HG03159 (cell line): ENCODE measurements at regions not wholly inside any gene's neighbourhood (a gene's known extent, or its start where the extent isn't known, plus 50 kb on each side); places are given as distances from the start of the nearest gene placed in this dataset.
"Not testable (repeated sequence)": the region's sequence is repeated elsewhere in the genome, so short reads cannot be mapped to it uniquely, and the experiment has no call there.

Source experiments
- ATAC-seq: cut with Tn5 transposase; IDR thresholded peaks from one replicate; pipeline ENCODE4 v1.9.1; 2021; ENCODE audit warnings: mild to moderate bottlenecking, moderate library complexity; ENCODE audit not compliant: unreplicated experiment

GRCh38 chr2:128606837-128607236 is 288.2 kb upstream of the HS6ST1 start:
- no peak for ATAC-seq

- no peak for ATAC-seq
Observed at GRCh38 chr2:128607440-128607839, 288.8 kb upstream of the HS6ST1 start.

- ATAC-seq, result no peak
Observed at GRCh38 chr2:128607911-128608506, 289.3 kb upstream of the HS6ST1 start.

GRCh38 chr2:128608921-128609880 is 290.5 kb upstream of the HS6ST1 start:
- no peak for ATAC-seq

- no peak for ATAC-seq
Observed at GRCh38 chr2:128610496-128610895, 291.8 kb upstream of the HS6ST1 start.

- ATAC-seq, result no peak
Observed at GRCh38 chr2:128611421-128612320, 293.0 kb upstream of the HS6ST1 start.

GRCh38 chr2:128612628-128613027 is 294.0 kb upstream of the HS6ST1 start:
- no peak for ATAC-seq

GRCh38 chr2:128613351-128613750 is 294.7 kb upstream of the HS6ST1 start:
- ATAC-seq, result no peak

GRCh38 chr2:128613876-128614275 is 295.2 kb upstream of the HS6ST1 start:
- ATAC-seq, result no peak

- ATAC-seq, result not testable (repeated sequence)
Observed at GRCh38 chr2:128614907-128615306, 296.2 kb upstream of the HS6ST1 start.

- no peak for ATAC-seq
Observed at GRCh38 chr2:128615571-128615970, 296.9 kb upstream of the HS6ST1 start.

GRCh38 chr2:128617029-128617590 is 298.4 kb upstream of the HS6ST1 start:
- no peak for ATAC-seq

GRCh38 chr2:128617661-128618060 is 299.0 kb upstream of the HS6ST1 start:
- no peak for ATAC-seq

GRCh38 chr2:128618642-128619041 is 300.0 kb upstream of the HS6ST1 start:
- ATAC-seq, result no peak

- no peak for ATAC-seq
Observed at GRCh38 chr2:128619471-128620325, 301.0 kb upstream of the HS6ST1 start.

GRCh38 chr2:128621074-128621473 is 302.4 kb upstream of the HS6ST1 start:
- ATAC-seq, result no peak

- no peak for ATAC-seq
Observed at GRCh38 chr2:128622371-128622770, 303.7 kb upstream of the HS6ST1 start.

GRCh38 chr2:128622955-128623620 is 304.4 kb upstream of the HS6ST1 start:
- ATAC-seq, result no peak
